Cardiac muscle cell (in vitro differentiated cells and primary cell): ENCODE measurements at regions not wholly inside any gene's neighbourhood (a gene's known extent, or its start where the extent isn't known, plus 50 kb on each side); places are given as distances from the start of the nearest gene placed in this dataset.

ENCODE experiments used
- DNase-seq, 2 donors: peaks; one replicate each; pipeline versions ENCODE4 v3.0.0 to v3.0.0-alpha.2; 2010 to 2017; ENCODE audit warnings: low read depth in 1 of 2, low spot score in 1 of 2
- H3K27ac ChIP-seq: fragments of 200-600 bp; sonication (generic); 2 replicates; pipeline ENCODE4 v1.5.1; 2016
- H3K27me3 ChIP-seq: fragments of 200-600 bp; sonication (generic); 2 replicates; pipeline ENCODE4 v1.6.0; 2016; ENCODE audit warnings: control low read depth
- H3K36me3 ChIP-seq: fragments of 200-600 bp; sonication (generic); 2 replicates; pipeline ENCODE4 v1.5.1; 2016; ENCODE audit warnings: control low read depth
- H3K4me1 ChIP-seq: fragments of 200-600 bp; sonication (generic); 2 replicates; pipeline ENCODE4 v1.8.1; 2017; ENCODE audit warnings: low read depth, mild to moderate bottlenecking, mixed run types
- H3K4me3 ChIP-seq: fragments of 200-600 bp; sonication (generic); 2 replicates; pipeline ENCODE4 v1.5.1; 2016; ENCODE audit warnings: mild to moderate bottlenecking
- H3K9me3 ChIP-seq: fragments of 200-600 bp; sonication (generic); 2 replicates; pipeline ENCODE4 v1.5.1; 2017; ENCODE audit warnings: low read depth, mild to moderate bottlenecking, control low read depth
- TF ChIP-seq, protein P1 (sequence below): IDR thresholded peaks from 2 replicates; pipeline ENCODE4 v1.5.1; 2012; ENCODE audit warnings: low read depth, mild to moderate bottlenecking, low read length

GRCh38 chr18:78768656-78769501 lies 210.7 kb upstream of the SALL3 start:
- DNase-seq = no peak
- no peaks in the 10 kb centered on the region for H3K9me3 ChIP-seq
- H3K27me3 ChIP-seq = no peaks in the 10 kb centered on the region
- no peaks in the 10 kb centered on the region for H3K36me3 ChIP-seq
- no peak overlapping the region for H3K27ac ChIP-seq
- no peak overlapping the region for H3K4me3 ChIP-seq
- H3K4me1 ChIP-seq = no peaks in the 10 kb centered on the region
- TF ChIP-seq, protein P1, sequence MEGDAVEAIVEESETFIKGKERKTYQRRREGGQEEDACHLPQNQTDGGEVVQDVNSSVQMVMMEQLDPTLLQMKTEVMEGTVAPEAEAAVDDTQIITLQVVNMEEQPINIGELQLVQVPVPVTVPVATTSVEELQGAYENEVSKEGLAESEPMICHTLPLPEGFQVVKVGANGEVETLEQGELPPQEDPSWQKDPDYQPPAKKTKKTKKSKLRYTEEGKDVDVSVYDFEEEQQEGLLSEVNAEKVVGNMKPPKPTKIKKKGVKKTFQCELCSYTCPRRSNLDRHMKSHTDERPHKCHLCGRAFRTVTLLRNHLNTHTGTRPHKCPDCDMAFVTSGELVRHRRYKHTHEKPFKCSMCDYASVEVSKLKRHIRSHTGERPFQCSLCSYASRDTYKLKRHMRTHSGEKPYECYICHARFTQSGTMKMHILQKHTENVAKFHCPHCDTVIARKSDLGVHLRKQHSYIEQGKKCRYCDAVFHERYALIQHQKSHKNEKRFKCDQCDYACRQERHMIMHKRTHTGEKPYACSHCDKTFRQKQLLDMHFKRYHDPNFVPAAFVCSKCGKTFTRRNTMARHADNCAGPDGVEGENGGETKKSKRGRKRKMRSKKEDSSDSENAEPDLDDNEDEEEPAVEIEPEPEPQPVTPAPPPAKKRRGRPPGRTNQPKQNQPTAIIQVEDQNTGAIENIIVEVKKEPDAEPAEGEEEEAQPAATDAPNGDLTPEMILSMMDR = no peak

DNA sequence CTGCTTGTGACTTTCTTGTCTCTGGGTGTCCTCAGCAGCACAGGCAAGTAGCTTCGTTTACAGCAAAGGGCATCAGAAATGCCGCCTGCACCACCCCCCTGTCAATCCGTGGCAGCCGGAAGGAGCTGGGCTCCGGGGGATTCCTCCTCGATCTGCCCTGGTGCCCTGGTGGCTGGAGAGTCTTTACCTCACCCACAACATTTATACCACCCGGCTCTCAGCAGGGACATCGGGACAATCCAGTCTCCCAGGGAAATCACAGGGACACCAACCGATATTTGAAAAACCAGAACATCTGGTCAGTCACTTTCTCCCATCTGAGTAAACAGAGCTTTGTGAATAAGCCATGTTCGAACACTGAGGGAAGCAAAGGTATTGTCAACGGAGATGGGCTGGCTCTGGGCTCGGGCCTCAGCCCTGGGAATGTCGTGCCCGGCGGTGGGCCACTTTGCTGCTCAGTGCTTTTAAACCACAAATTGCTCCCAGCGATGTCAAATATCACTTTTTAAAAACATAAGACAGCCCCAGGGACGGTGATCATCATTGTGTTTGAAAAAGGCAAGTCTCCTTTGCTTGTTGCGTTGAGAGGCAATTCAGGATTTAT lies 210.0 kb upstream of the SALL3 start:
- no peaks in the 10 kb centered on the region for H3K9me3 ChIP-seq
- DNase-seq = no peak
- TF ChIP-seq, protein P1 = no peak
- H3K27me3 ChIP-seq = no peaks in the 10 kb centered on the region
- H3K4me3 ChIP-seq = no peak overlapping the region
- no peaks in the 10 kb centered on the region for H3K36me3 ChIP-seq
- no peaks in the 10 kb centered on the region for H3K4me1 ChIP-seq
- H3K27ac ChIP-seq = no peak overlapping the region

GRCh38 chr18:78770139-78770822 lies 209.3 kb upstream of the SALL3 start:
- H3K27ac ChIP-seq = no peak overlapping the region
- no peak overlapping the region for H3K4me3 ChIP-seq
- no peaks in the 10 kb centered on the region for H3K36me3 ChIP-seq
- H3K27me3 ChIP-seq = no peaks in the 10 kb centered on the region
- no peaks in the 10 kb centered on the region for H3K9me3 ChIP-seq
- no peaks in the 10 kb centered on the region for H3K4me1 ChIP-seq
- no peak for DNase-seq
- TF ChIP-seq, protein P1 = no peak

- TF ChIP-seq, protein P1 = no peak
Observed at GRCh38 chr18:78770823-78771139, 208.8 kb upstream of the SALL3 start.

GRCh38 chr18:78771496-78772359 lies 207.9 kb upstream of the SALL3 start:
- Histone ChIP-seq H3K27ac (no peak overlapping the region), H3K36me3 (no peaks in the 10 kb centered on the region), H3K9me3 (no peaks in the 10 kb centered on the region), H3K27me3 (no peaks in the 10 kb centered on the region), H3K4me1 (no peaks in the 10 kb centered on the region), H3K4me3 (no peak overlapping the region)
- no peak for DNase-seq
- TF ChIP-seq, protein P1 = no peak

More at GRCh38 chr18:78770823-78771139, 208.8 kb upstream of the SALL3 start:
- Histone ChIP-seq H3K9me3 (no peaks in the 10 kb centered on the region), H3K4me3 (no peak overlapping the region), H3K4me1 (no peaks in the 10 kb centered on the region), H3K27me3 (no peaks in the 10 kb centered on the region), H3K36me3 (no peaks in the 10 kb centered on the region), H3K27ac (no peak overlapping the region)
- no peak for DNase-seq
